ENCODE measurements at regions not wholly inside any gene's neighbourhood (a gene's known extent, or its start where the extent isn't known, plus 50 kb on each side); places are given as distances from the start of the nearest gene placed in this dataset.

DNA sequence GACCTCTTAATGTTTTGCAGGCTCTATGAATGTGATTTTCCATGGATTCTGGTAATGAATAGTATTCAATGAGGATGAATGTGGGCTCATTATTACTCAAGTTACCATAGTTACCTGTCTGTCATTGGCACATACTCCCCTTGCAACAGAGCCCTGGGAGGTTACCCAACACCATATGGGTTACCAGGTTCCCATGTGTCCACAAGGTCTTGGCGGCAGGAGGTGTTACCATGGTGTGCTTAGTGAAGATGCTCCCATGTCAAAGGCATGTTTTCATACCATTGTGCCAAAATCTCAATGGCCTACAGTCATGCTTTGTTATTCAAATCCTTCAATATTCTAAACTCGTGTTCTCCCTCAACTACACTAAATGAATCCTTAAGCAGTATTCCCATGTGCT lies 232.5 kb downstream of the HDGFL1 start:
- CTCF ChIA-PET, result no interaction called here
- POLR2A ChIA-PET, result no interaction called here
- ATAC-seq, result no peak
- Mint-ChIP-seq H3K4me1 (peaks cover 14% of the 10 kb centered on the region), H3K27me3 (ENCODE audit: low read depth) (no peaks in the 10 kb centered on the region), H3K27ac (no peak overlapping the region), H3K9me3 (peaks cover 8% of the 10 kb centered on the region; the same call in 1 of the 2 replicates), H3K36me3 (no peaks in the 10 kb centered on the region), H3K4me3 (no peak overlapping the region)
- TF ChIP-seq, protein P1, sequence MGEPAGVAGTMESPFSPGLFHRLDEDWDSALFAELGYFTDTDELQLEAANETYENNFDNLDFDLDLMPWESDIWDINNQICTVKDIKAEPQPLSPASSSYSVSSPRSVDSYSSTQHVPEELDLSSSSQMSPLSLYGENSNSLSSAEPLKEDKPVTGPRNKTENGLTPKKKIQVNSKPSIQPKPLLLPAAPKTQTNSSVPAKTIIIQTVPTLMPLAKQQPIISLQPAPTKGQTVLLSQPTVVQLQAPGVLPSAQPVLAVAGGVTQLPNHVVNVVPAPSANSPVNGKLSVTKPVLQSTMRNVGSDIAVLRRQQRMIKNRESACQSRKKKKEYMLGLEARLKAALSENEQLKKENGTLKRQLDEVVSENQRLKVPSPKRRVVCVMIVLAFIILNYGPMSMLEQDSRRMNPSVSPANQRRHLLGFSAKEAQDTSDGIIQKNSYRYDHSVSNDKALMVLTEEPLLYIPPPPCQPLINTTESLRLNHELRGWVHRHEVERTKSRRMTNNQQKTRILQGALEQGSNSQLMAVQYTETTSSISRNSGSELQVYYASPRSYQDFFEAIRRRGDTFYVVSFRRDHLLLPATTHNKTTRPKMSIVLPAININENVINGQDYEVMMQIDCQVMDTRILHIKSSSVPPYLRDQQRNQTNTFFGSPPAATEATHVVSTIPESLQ (CRISPR knock-in tag; IDR thresholded peaks at IDR 0.05), result no peak
- no peak for TF ChIP-seq ZNF138 (CRISPR knock-in tag; conservative IDR thresholded peaks at IDR 0.05)
- no peak for TF ChIP-seq SMAD4 (CRISPR knock-in tag; IDR thresholded peaks at IDR 0.05)
- TF ChIP-seq HMGXB4 (CRISPR knock-in tag; IDR thresholded peaks at IDR 0.05), result no peak
- TF ChIP-seq ATF1 (CRISPR knock-in tag; IDR thresholded peaks at IDR 0.05), result no peak
- TF ChIP-seq KAT7 (CRISPR knock-in tag; IDR thresholded peaks at IDR 0.05; ENCODE audit: borderline replicate concordance), result no peak
- TF ChIP-seq ETV6 (CRISPR knock-in tag; IDR thresholded peaks at IDR 0.05), result no peak
- TF ChIP-seq, protein P2, sequence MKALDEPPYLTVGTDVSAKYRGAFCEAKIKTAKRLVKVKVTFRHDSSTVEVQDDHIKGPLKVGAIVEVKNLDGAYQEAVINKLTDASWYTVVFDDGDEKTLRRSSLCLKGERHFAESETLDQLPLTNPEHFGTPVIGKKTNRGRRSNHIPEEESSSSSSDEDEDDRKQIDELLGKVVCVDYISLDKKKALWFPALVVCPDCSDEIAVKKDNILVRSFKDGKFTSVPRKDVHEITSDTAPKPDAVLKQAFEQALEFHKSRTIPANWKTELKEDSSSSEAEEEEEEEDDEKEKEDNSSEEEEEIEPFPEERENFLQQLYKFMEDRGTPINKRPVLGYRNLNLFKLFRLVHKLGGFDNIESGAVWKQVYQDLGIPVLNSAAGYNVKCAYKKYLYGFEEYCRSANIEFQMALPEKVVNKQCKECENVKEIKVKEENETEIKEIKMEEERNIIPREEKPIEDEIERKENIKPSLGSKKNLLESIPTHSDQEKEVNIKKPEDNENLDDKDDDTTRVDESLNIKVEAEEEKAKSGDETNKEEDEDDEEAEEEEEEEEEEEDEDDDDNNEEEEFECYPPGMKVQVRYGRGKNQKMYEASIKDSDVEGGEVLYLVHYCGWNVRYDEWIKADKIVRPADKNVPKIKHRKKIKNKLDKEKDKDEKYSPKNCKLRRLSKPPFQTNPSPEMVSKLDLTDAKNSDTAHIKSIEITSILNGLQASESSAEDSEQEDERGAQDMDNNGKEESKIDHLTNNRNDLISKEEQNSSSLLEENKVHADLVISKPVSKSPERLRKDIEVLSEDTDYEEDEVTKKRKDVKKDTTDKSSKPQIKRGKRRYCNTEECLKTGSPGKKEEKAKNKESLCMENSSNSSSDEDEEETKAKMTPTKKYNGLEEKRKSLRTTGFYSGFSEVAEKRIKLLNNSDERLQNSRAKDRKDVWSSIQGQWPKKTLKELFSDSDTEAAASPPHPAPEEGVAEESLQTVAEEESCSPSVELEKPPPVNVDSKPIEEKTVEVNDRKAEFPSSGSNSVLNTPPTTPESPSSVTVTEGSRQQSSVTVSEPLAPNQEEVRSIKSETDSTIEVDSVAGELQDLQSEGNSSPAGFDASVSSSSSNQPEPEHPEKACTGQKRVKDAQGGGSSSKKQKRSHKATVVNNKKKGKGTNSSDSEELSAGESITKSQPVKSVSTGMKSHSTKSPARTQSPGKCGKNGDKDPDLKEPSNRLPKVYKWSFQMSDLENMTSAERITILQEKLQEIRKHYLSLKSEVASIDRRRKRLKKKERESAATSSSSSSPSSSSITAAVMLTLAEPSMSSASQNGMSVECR (CRISPR knock-in tag; IDR thresholded peaks at IDR 0.05; ENCODE audit: borderline replicate concordance), result no peak
- TF ChIP-seq NR2C2 (CRISPR knock-in tag; IDR thresholded peaks at IDR 0.05), result no peak
- TF ChIP-seq MAX (CRISPR knock-in tag; IDR thresholded peaks at IDR 0.05), result no peak
- TF ChIP-seq NFATC4 (CRISPR knock-in tag; IDR thresholded peaks at IDR 0.05), result no peak
- no peak for TF ChIP-seq RELA (CRISPR knock-in tag; IDR thresholded peaks at IDR 0.05; ENCODE audit: borderline replicate concordance)
- no peak for TF ChIP-seq USF1 (CRISPR knock-in tag; IDR thresholded peaks at IDR 0.05)
- no peak for DNase-seq (ENCODE audit: low spot score)

DNA sequence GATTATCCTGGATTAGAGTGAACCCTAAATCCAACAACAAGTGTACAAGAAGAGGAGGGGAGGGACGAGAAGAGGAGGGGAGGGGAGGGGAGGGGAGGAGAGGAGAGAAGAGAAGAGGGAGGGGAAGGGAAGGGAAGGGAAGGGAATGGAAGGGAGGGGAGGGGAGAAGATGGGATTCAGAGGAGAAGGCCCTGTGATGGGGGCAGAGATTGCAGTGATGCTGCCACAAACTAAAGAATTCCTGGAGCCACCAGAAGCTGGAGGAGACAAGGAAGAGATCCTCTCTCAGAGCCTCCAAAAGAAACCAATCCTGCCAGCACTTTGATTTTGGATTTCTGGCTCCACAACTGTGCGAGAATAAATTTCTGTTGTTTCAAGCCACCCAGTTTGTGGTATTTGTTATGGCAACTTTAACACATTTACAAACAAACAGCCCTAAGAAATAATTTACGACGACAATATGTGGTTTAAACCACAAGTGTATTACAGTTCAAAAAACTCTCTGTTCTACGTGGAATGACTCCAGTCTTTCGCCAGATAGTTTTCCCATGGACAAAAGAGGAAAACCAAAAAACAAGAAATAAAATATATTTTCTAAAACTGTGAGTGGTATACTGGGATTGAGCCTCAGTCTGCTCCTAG lies 235.4 kb downstream of the HDGFL1 start:
- Mint-ChIP-seq H3K4me3 (no peak overlapping the region), H3K27ac (no peak overlapping the region), H3K4me1 (peaks cover 38% of the 10 kb centered on the region), H3K27me3 (ENCODE audit: low read depth) (no peaks in the 10 kb centered on the region), H3K36me3 (no peaks in the 10 kb centered on the region), H3K9me3 (peaks cover 8% of the 10 kb centered on the region; the same call in 1 of the 2 replicates)
- POLR2A ChIA-PET, result no interaction called here
- CTCF ChIA-PET, result interaction anchor here (1.0 kb wide), 1 partner anchor 68 kb away, joined by 3 read pairs; no protein-coding TSS in a partner anchor
- DNase-seq (ENCODE audit: low spot score), result no peak
- no peak for ATAC-seq
- TF ChIP-seq, protein P3, sequence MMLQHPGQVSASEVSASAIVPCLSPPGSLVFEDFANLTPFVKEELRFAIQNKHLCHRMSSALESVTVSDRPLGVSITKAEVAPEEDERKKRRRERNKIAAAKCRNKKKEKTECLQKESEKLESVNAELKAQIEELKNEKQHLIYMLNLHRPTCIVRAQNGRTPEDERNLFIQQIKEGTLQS (CRISPR knock-in tag; conservative IDR thresholded peaks at IDR 0.05), result no peak
- no peak for TF ChIP-seq USF2 (CRISPR knock-in tag; IDR thresholded peaks at IDR 0.05)
- TF ChIP-seq SOX15 (CRISPR knock-in tag; IDR thresholded peaks at IDR 0.05), result no peak
- TF ChIP-seq, protein P4, sequence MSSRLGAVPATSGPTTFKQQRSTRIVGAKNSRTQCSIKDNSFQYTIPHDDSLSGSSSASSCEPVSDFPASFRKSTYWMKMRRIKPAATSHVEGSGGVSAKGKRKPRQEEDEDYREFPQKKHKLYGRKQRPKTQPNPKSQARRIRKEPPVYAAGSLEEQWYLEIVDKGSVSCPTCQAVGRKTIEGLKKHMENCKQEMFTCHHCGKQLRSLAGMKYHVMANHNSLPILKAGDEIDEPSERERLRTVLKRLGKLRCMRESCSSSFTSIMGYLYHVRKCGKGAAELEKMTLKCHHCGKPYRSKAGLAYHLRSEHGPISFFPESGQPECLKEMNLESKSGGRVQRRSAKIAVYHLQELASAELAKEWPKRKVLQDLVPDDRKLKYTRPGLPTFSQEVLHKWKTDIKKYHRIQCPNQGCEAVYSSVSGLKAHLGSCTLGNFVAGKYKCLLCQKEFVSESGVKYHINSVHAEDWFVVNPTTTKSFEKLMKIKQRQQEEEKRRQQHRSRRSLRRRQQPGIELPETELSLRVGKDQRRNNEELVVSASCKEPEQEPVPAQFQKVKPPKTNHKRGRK (CRISPR knock-in tag; IDR thresholded peaks at IDR 0.05; ENCODE audit: borderline replicate concordance), result no peak
- TF ChIP-seq, protein P5, sequence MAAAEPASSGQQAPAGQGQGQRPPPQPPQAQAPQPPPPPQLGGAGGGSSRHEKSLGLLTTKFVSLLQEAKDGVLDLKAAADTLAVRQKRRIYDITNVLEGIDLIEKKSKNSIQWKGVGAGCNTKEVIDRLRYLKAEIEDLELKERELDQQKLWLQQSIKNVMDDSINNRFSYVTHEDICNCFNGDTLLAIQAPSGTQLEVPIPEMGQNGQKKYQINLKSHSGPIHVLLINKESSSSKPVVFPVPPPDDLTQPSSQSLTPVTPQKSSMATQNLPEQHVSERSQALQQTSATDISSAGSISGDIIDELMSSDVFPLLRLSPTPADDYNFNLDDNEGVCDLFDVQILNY (CRISPR knock-in tag; IDR thresholded peaks at IDR 0.05), result no peak
- no peak for TF ChIP-seq TCF7 (CRISPR knock-in tag; IDR thresholded peaks at IDR 0.05; ENCODE audit: low read depth)
- TF ChIP-seq OVOL2 (CRISPR knock-in tag; IDR thresholded peaks at IDR 0.05; ENCODE audit: borderline replicate concordance), result no peak
- TF ChIP-seq PRRX2 (CRISPR knock-in tag; IDR thresholded peaks at IDR 0.05), result no peak
